HEK293 (cell line): ENCODE measurements at regions not wholly inside any gene's neighbourhood (a gene's known extent, or its start where the extent isn't known, plus 50 kb on each side); places are given as distances from the start of the nearest gene placed in this dataset.

ENCODE experiments used
- CTCF ChIA-PET: fragments of 350-600 bp; formaldehyde crosslinking; extraction: SDS; loops from one replicate; lab custom pipeline; 2021; ENCODE audit warnings: antibody characterized with exemption; lab: Yijun Ruan, JAX
- POLR2A ChIA-PET: fragments of 300-600 bp; formaldehyde crosslinking; extraction: SDS; loops from one replicate; lab custom pipeline; 2020; ENCODE audit warnings: antibody characterized with exemption, inconsistent platforms; lab: Yijun Ruan, JAX
- H3K27ac ChIP-seq: fragments of 200-500 bp; sonication (Bioruptor generic); 2 replicates; pipeline ENCODE4 v1.5.1; 2014; ENCODE audit warnings: low read depth, low read length, control low read depth, inconsistent platforms; ENCODE audit errors: extremely low read depth
- H3K36me3 ChIP-seq, 2 experiments: fragments of 200-500 bp in 1 of 2; sonication (Bioruptor generic) in 1 of 2; 1 replicate in 1 of 2; 2 replicates in 1 of 2; pipeline ENCODE4 v1.5.1; 2014 to 2017; ENCODE audit warnings: inconsistent platforms in 2 of 2, low read length in 2 of 2; ENCODE audit not compliant: control insufficient read depth in 2 of 2, insufficient read depth in 1 of 2
- H3K4me1 ChIP-seq: fragments of 200-500 bp; sonication (Bioruptor generic); 2 replicates; pipeline ENCODE4 v1.5.1; 2014; ENCODE audit warnings: mild to moderate bottlenecking, low read length, inconsistent platforms; ENCODE audit not compliant: control insufficient read depth, insufficient read depth
- H3K4me3 ChIP-seq: 2 replicates; pipeline ENCODE4 v1.5.1; 2011; ENCODE audit warnings: low read depth, mild to moderate bottlenecking, control low read depth, low read length, moderate library complexity
- H3K9me3 ChIP-seq: fragments of 200-500 bp; sonication (Bioruptor generic); 2 replicates; pipeline ENCODE4 v1.5.1; 2014; ENCODE audit warnings: low read depth, low read length, inconsistent platforms; ENCODE audit not compliant: control insufficient read depth, insufficient read depth
- EGR2 ChIP-seq: fragments of 450-650 bp; formaldehyde crosslinking; IDR thresholded peaks from 2 replicates; pipeline ENCODE4 v1.5.1; 2016; ENCODE audit warnings: low read depth, missing biosample characterization, missing genetic modification characterization
- GLIS2 ChIP-seq: fragments of 450-650 bp; formaldehyde crosslinking; IDR thresholded peaks from 2 replicates; pipeline ENCODE4 v1.5.1; 2016; ENCODE audit warnings: missing biosample characterization, missing genetic modification characterization
- HOXA7 ChIP-seq: sonication (generic); formaldehyde crosslinking; IDR thresholded peaks from 2 replicates; pipeline ENCODE4 v1.8.1; 2022; ENCODE audit warnings: missing genetic modification reagents, borderline replicate concordance
- KLF1 ChIP-seq: fragments of 450-650 bp; formaldehyde crosslinking; IDR thresholded peaks from 2 replicates; pipeline ENCODE4 v1.5.1; 2016; ENCODE audit warnings: missing biosample characterization, missing genetic modification characterization
- KLF9 ChIP-seq: fragments of 450-650 bp; formaldehyde crosslinking; IDR thresholded peaks from 2 replicates; pipeline ENCODE4 v1.5.1; 2016; ENCODE audit warnings: missing biosample characterization, missing genetic modification characterization, low read depth
- ZFP41 ChIP-seq: fragments of 450-650 bp; formaldehyde crosslinking; IDR thresholded peaks from 2 replicates; pipeline ENCODE4 v1.5.1; 2016; ENCODE audit warnings: missing biosample characterization, missing genetic modification characterization, borderline replicate concordance
- ZFP69B ChIP-seq: fragments of 450-650 bp; formaldehyde crosslinking; IDR thresholded peaks from 2 replicates; pipeline ENCODE4 v1.5.1; 2016; ENCODE audit warnings: missing biosample characterization, missing genetic modification characterization
- ZNF112 ChIP-seq: fragments of 450-650 bp; formaldehyde crosslinking; IDR thresholded peaks from 2 replicates; pipeline ENCODE4 v1.5.0; 2017; ENCODE audit warnings: missing biosample characterization, missing genetic modification characterization
- ZNF114 ChIP-seq: fragments of 450-650 bp; formaldehyde crosslinking; IDR thresholded peaks from 2 replicates; pipeline ENCODE4 v1.5.0; 2017; ENCODE audit warnings: missing biosample characterization, missing genetic modification characterization
- ZNF140 ChIP-seq: fragments of 450-650 bp; formaldehyde crosslinking; IDR thresholded peaks from 2 replicates; pipeline ENCODE4 v1.5.1; 2016; ENCODE audit warnings: missing biosample characterization, missing genetic modification characterization
- ZNF146 ChIP-seq: fragments of 450-650 bp; formaldehyde crosslinking; IDR thresholded peaks from 2 replicates; pipeline ENCODE4 v1.5.1; 2016; ENCODE audit warnings: missing biosample characterization, missing genetic modification characterization
- ZNF16 ChIP-seq: fragments of 450-650 bp; formaldehyde crosslinking; IDR thresholded peaks from 2 replicates; pipeline ENCODE4 v1.5.1; 2016; ENCODE audit warnings: low read depth, missing biosample characterization, missing genetic modification characterization
- ZNF174 ChIP-seq: fragments of 450-650 bp; formaldehyde crosslinking; IDR thresholded peaks from 2 replicates; pipeline ENCODE4 v1.5.0; 2017; ENCODE audit warnings: missing biosample characterization, mild to moderate bottlenecking, missing genetic modification characterization
- ZNF184 ChIP-seq: fragments of 450-650 bp; IDR thresholded peaks from 2 replicates; pipeline ENCODE4 v1.5.1; 2018; ENCODE audit warnings: missing biosample characterization, mild to moderate bottlenecking, missing genetic modification characterization
- ZNF24 ChIP-seq: fragments of 450-650 bp; formaldehyde crosslinking; IDR thresholded peaks from 2 replicates; pipeline ENCODE4 v1.5.1; 2016; ENCODE audit warnings: missing biosample characterization, missing genetic modification characterization
- ZNF248 ChIP-seq: fragments of 450-650 bp; formaldehyde crosslinking; IDR thresholded peaks from 2 replicates; pipeline ENCODE4 v1.5.1; 2017; ENCODE audit warnings: missing biosample characterization, missing genetic modification characterization
- ZNF426 ChIP-seq: fragments of 450-650 bp; formaldehyde crosslinking; IDR thresholded peaks from 2 replicates; pipeline ENCODE4 v1.5.1; 2017; ENCODE audit warnings: missing biosample characterization, missing genetic modification characterization, mild to moderate bottlenecking, inconsistent platforms, moderate library complexity
- ZNF48 ChIP-seq: fragments of 450-650 bp; formaldehyde crosslinking; IDR thresholded peaks from 2 replicates; pipeline ENCODE4 v1.5.1; 2016; ENCODE audit warnings: missing biosample characterization, missing genetic modification characterization
- ZNF514 ChIP-seq: fragments of 450-650 bp; formaldehyde crosslinking; IDR thresholded peaks from 2 replicates; pipeline ENCODE4 v1.5.1; 2016; ENCODE audit warnings: missing biosample characterization, missing genetic modification characterization
- ZNF585B ChIP-seq: fragments of 450-650 bp; formaldehyde crosslinking; IDR thresholded peaks from 2 replicates; pipeline ENCODE4 v1.5.1; 2016; ENCODE audit warnings: missing biosample characterization, missing genetic modification characterization
- ZNF629 ChIP-seq: fragments of 450-650 bp; formaldehyde crosslinking; IDR thresholded peaks from 2 replicates; pipeline ENCODE4 v1.5.1; 2017; ENCODE audit warnings: missing biosample characterization, missing genetic modification characterization
- ZNF792 ChIP-seq: fragments of 450-650 bp; formaldehyde crosslinking; IDR thresholded peaks from 2 replicates; pipeline ENCODE4 v1.5.1; 2016; ENCODE audit warnings: missing biosample characterization, missing genetic modification characterization
- ZSCAN23 ChIP-seq: fragments of 450-650 bp; formaldehyde crosslinking; IDR thresholded peaks from 2 replicates; pipeline ENCODE4 v1.5.1; 2016; ENCODE audit warnings: missing biosample characterization, missing genetic modification characterization
- TF ChIP-seq, protein P1 (sequence below): fragments of 450-650 bp; formaldehyde crosslinking; IDR thresholded peaks from 2 replicates; pipeline ENCODE4 v1.5.1; 2016; ENCODE audit warnings: missing biosample characterization, missing genetic modification characterization
- TF ChIP-seq, protein P2 (sequence below): fragments of 450-650 bp; formaldehyde crosslinking; IDR thresholded peaks from 2 replicates; pipeline ENCODE4 v1.5.1; 2016; ENCODE audit warnings: missing biosample characterization, missing genetic modification characterization
- TF ChIP-seq, protein P3 (sequence below): fragments of 450-650 bp; formaldehyde crosslinking; IDR thresholded peaks from 2 replicates; pipeline ENCODE4 v1.5.1; 2016; ENCODE audit warnings: missing biosample characterization, missing genetic modification characterization
- TF ChIP-seq, protein P4 (sequence below): fragments of 450-650 bp; formaldehyde crosslinking; IDR thresholded peaks from 2 replicates; pipeline ENCODE4 v1.5.1; 2016; ENCODE audit warnings: missing biosample characterization, missing genetic modification characterization

DNA sequence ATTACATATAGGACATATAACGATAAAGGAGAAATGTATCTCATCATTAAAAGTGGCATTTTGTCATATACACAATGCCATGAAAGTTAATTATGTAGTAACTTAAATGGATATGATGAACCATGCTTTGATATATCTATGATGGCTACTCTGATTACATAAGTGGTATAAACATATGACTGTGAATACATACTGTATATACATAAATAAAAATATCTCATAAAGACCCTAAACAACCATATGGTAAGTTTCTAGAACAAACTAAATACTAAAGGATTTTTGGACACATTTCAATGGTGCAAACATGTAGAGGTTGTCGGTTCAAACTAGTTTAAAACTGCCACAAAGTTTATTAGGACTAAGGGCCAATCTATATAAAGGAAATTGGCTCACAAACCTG, 849.6 kb upstream of the INTU start:
- Histone ChIP-seq H3K27ac (no peak overlapping the region), H3K4me3 (no peak overlapping the region), H3K9me3 (no peaks in the 10 kb centered on the region), H3K36me3 (no peaks in the 10 kb centered on the region), H3K4me1 (no peaks in the 10 kb centered on the region)
- POLR2A ChIA-PET = no interaction called here
- CTCF ChIA-PET = interaction anchor here (0.7 kb wide), 1 partner anchor 10 kb away, joined by 5 read pairs; no protein-coding TSS in a partner anchor
- TF ChIP-seq ZNF24 (tag by site-specific recombination) (no peak), KLF9 (tag by site-specific recombination) (no peak), HOXA7 (CRISPR knock-in tag) (no peak), ZFP69B (tag by site-specific recombination) (no peak)
- TF ChIP-seq, protein P1, sequence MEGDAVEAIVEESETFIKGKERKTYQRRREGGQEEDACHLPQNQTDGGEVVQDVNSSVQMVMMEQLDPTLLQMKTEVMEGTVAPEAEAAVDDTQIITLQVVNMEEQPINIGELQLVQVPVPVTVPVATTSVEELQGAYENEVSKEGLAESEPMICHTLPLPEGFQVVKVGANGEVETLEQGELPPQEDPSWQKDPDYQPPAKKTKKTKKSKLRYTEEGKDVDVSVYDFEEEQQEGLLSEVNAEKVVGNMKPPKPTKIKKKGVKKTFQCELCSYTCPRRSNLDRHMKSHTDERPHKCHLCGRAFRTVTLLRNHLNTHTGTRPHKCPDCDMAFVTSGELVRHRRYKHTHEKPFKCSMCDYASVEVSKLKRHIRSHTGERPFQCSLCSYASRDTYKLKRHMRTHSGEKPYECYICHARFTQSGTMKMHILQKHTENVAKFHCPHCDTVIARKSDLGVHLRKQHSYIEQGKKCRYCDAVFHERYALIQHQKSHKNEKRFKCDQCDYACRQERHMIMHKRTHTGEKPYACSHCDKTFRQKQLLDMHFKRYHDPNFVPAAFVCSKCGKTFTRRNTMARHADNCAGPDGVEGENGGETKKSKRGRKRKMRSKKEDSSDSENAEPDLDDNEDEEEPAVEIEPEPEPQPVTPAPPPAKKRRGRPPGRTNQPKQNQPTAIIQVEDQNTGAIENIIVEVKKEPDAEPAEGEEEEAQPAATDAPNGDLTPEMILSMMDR = no peak

DNA sequence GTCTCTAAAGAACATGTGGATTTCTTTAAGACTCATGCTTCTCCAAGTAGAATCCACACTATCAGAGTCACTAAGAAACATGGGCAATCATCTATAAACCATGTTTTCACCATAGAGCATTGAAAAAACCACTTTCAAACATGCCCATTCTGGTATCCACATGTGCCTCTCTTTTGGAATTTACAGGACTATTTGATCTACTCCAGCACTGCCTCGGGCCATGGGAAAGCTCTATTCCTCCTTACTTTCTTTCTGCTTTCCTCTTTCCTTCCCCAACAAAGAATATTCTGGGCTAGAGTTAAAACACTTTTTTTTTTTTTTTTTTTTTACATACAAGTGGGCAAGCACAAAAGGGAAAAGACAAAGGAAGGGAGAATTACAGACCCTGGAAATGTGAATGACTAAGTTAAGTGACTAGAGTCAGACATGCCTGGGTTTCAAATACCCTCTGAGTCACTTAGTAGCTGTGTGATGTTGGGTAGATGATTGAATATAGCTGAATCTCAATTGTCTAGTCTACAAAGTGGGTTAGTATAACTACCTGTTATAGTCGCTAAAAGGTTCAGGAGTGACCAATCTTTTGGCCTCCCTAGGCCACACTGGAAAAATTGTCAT, 847.7 kb upstream of the INTU start:
- Histone ChIP-seq H3K36me3 (no peaks in the 10 kb centered on the region), H3K4me1 (no peaks in the 10 kb centered on the region), H3K27ac (no peak overlapping the region), H3K9me3 (no peaks in the 10 kb centered on the region), H3K4me3 (no peak overlapping the region)
- TF ChIP-seq GLIS2 (tag by site-specific recombination) (no peak), ZNF16 (tag by site-specific recombination) (no peak), ZNF426 (tag by site-specific recombination) (no peak), ZNF174 (tag by site-specific recombination) (no peak), ZFP41 (tag by site-specific recombination) (no peak), ZNF48 (tag by site-specific recombination) (no peak), ZNF248 (no peak), ZNF184 (tag by site-specific recombination) (no peak), EGR2 (tag by site-specific recombination) (no peak), ZSCAN23 (tag by site-specific recombination) (no peak), ZNF146 (tag by site-specific recombination) (no peak), ZNF585B (tag by site-specific recombination) (no peak)
- TF ChIP-seq, protein P2, sequence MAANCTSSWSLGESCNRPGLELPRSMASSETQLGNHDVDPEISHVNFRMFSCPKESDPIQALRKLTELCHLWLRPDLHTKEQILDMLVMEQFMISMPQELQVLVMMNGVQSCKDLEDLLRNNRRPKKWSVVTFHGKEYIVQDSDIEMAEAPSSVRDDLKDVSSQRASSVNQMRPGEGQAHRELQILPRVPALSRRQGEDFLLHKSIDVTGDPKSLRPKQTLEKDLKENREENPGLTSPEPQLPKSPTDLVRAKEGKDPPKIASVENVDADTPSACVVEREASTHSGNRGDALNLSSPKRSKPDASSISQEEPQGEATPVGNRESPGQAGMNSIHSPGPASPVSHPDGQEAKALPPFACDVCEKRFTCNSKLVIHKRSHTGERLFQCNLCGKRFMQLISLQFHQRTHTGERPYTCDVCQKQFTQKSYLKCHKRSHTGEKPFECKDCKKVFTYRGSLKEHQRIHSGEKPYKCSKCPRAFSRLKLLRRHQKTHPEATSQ (tag by site-specific recombination) = no peak
- TF ChIP-seq, protein P3, sequence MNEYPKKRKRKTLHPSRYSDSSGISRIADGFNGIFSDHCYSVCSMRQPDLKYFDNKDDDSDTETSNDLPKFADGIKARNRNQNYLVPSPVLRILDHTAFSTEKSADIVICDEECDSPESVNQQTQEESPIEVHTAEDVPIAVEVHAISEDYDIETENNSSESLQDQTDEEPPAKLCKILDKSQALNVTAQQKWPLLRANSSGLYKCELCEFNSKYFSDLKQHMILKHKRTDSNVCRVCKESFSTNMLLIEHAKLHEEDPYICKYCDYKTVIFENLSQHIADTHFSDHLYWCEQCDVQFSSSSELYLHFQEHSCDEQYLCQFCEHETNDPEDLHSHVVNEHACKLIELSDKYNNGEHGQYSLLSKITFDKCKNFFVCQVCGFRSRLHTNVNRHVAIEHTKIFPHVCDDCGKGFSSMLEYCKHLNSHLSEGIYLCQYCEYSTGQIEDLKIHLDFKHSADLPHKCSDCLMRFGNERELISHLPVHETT = no peak
- ChIA-PET CTCF (no interaction called here), POLR2A (no interaction called here)

DNA sequence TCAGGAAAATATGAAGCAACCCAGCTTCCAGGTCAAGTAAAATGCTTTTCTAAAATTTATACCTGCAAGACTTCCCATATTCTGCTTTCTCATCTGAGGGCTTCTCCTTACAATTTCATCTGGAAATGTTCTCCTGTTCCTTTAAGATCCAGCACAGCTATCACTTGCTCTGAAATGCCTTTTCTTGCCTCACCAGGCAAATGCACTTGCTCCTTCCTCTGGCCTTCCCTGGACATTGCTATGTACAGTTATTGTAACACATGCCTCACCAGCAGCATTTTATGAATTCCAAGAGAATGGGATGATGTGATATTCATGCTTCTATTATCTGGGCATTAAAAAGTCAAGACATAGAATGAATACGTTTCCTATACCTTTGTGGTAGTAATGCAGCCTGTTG, 842.1 kb upstream of the INTU start:
- H3K4me1 ChIP-seq = no peaks in the 10 kb centered on the region
- ChIA-PET CTCF (no interaction called here), POLR2A (no interaction called here)
- H3K9me3 ChIP-seq = no peaks in the 10 kb centered on the region
- H3K36me3 ChIP-seq = no peaks in the 10 kb centered on the region
- no peak overlapping the region for H3K4me3 ChIP-seq
- H3K27ac ChIP-seq = no peak overlapping the region
- TF ChIP-seq KLF1 (tag by site-specific recombination) (no peak), ZNF114 (tag by site-specific recombination) (no peak), ZNF16 (tag by site-specific recombination) (no peak), ZNF112 (no peak), ZNF792 (tag by site-specific recombination) (no peak), ZNF629 (tag by site-specific recombination) (no peak), ZNF140 (tag by site-specific recombination) (no peak), ZNF514 (no peak)
- TF ChIP-seq, protein P4, sequence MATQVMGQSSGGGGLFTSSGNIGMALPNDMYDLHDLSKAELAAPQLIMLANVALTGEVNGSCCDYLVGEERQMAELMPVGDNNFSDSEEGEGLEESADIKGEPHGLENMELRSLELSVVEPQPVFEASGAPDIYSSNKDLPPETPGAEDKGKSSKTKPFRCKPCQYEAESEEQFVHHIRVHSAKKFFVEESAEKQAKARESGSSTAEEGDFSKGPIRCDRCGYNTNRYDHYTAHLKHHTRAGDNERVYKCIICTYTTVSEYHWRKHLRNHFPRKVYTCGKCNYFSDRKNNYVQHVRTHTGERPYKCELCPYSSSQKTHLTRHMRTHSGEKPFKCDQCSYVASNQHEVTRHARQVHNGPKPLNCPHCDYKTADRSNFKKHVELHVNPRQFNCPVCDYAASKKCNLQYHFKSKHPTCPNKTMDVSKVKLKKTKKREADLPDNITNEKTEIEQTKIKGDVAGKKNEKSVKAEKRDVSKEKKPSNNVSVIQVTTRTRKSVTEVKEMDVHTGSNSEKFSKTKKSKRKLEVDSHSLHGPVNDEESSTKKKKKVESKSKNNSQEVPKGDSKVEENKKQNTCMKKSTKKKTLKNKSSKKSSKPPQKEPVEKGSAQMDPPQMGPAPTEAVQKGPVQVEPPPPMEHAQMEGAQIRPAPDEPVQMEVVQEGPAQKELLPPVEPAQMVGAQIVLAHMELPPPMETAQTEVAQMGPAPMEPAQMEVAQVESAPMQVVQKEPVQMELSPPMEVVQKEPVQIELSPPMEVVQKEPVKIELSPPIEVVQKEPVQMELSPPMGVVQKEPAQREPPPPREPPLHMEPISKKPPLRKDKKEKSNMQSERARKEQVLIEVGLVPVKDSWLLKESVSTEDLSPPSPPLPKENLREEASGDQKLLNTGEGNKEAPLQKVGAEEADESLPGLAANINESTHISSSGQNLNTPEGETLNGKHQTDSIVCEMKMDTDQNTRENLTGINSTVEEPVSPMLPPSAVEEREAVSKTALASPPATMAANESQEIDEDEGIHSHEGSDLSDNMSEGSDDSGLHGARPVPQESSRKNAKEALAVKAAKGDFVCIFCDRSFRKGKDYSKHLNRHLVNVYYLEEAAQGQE = no peak
